ENCODE measurements at regions not wholly inside any gene's neighbourhood (a gene's known extent, or its start where the extent isn't known, plus 50 kb on each side); places are given as distances from the start of the nearest gene placed in this dataset.

DNA sequence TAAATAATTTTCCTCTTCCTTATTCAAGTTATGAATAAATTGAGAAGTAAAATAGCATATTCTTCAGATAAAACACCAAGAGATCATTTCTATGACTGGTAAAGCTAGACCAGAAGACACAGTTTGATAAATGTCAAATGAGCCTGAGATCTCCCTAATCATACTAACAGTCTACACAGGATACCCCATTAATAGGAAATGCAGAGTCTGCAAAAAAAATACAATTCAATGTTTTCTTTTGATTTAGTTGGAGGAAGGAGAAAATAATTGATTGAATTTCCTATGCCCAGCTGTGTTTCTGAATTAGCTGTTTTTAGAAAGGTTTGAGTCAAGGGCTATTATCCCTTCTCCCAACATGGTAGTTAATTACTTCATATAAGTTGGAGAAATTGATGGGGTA is 734.6 kb upstream of the SLITRK1 start:
- H3K4me1 ChIP-seq = no peaks in the 10 kb centered on the region
- no peak for DNase-seq
- no peaks in the 10 kb centered on the region for H3K36me3 ChIP-seq
- H3K4me3 ChIP-seq (replicated peaks in 1 of 3) = no peak overlapping the region
- TF ChIP-seq CTCF (IDR thresholded peaks at IDR 0.05) (no peak), POLR2A (IDR thresholded peaks at IDR 0.05) (no peak)
- H3K27ac ChIP-seq = no peak overlapping the region
- no peaks in the 10 kb centered on the region for H3K27me3 ChIP-seq
- intact Hi-C loops (cut with DNase I) = no loop called here
- no peaks in the 10 kb centered on the region for H3K9me3 ChIP-seq

- no peaks in the 10 kb centered on the region for H3K9me3 ChIP-seq
- H3K4me1 ChIP-seq = peaks cover 0 to 7% of the 10 kb centered on the region in 2 donors
- intact Hi-C loops (cut with DNase I) = no loop called here
- 94 to 100% methylated on average over 1 of the region's 1 CpG for WGBS, 2 donors
- TF ChIP-seq CTCF (IDR thresholded peaks at IDR 0.05) (no peak), POLR2A (IDR thresholded peaks at IDR 0.05) (no peak)
- H3K4me3 ChIP-seq (replicated peaks in 1 of 3) = no peak overlapping the region
- DNase-seq = no peak
- no peaks in the 10 kb centered on the region for H3K27me3 ChIP-seq
- no peak overlapping the region for H3K27ac ChIP-seq
- H3K36me3 ChIP-seq = no peaks in the 10 kb centered on the region
Measured at GRCh38 chr13:84609716-84610115, 727.4 kb upstream of the SLITRK1 start.

DNA sequence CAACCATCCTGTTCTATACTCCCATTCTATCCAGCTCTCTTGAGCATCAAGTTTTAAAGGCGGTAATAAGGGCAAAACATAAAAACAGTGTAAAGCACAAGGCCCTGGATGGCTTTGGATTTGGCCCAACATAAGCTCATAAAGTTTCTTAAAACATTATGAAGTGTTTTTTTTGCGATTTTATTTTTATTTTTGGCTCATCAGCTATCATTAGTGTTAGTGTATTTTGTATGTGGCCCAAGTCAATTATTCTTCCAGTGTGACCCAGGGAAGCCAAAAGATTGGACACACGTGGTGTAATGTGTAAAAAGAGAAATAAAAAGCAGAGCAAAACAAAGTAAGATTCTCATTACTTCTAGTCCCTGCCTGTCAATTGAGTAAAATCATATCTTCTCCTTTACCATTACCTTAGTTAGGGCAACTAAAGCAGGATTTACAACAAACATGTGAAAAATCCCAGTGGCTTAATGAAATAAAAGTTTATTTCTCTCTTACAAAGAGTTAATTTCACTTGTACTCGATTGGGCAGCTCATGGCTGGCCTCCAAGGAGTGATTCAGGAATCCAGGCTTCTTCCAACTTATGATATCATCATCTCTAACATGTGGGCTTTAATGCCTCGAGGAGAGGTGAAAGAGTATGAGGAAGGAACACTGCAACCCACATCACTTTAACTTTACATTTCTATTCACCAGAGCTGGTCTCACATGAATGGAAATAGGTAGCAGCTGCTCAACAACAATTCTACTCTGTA is 725.2 kb upstream of the SLITRK1 start:
- DNase-seq = peak; percentile 32 to 63
- H3K9me3 ChIP-seq = no peaks in the 10 kb centered on the region
- WGBS, 2 donors = 46 to 47% methylated on average over 5 of the region's 5 CpGs
- no peaks in the 10 kb centered on the region for H3K27me3 ChIP-seq
- no peak overlapping the region for H3K27ac ChIP-seq
- no peak overlapping the region for H3K4me3 ChIP-seq (replicated peaks in 1 of 3)
- H3K36me3 ChIP-seq = no peaks in the 10 kb centered on the region
- TF ChIP-seq POLR2A (IDR thresholded peaks at IDR 0.05) (no peak), CTCF (IDR thresholded peaks at IDR 0.05) (no peak)
- intact Hi-C loops (cut with DNase I) = no loop called here
- H3K4me1 ChIP-seq = peaks cover 0 to 7% of the 10 kb centered on the region in 2 donors

- no peak overlapping the region for H3K4me3 ChIP-seq (replicated peaks in 1 of 3)
- no peak for TF ChIP-seq POLR2A (IDR thresholded peaks at IDR 0.05)
- TF ChIP-seq CTCF (IDR thresholded peaks at IDR 0.05) = no peak
- peaks cover 0 to 7% of the 10 kb centered on the region in 2 donors for H3K4me1 ChIP-seq
- DNase-seq = no peak
- intact Hi-C loops (cut with DNase I) = no loop called here
- H3K36me3 ChIP-seq = no peaks in the 10 kb centered on the region
- no peaks in the 10 kb centered on the region for H3K9me3 ChIP-seq
- H3K27ac ChIP-seq = no peak overlapping the region
- no peaks in the 10 kb centered on the region for H3K27me3 ChIP-seq
Measured at GRCh38 chr13:84606616-84607015, 724.3 kb upstream of the SLITRK1 start.

GRCh38 chr13:84605927-84606326 is 723.7 kb upstream of the SLITRK1 start:
- peaks cover 0 to 7% of the 10 kb centered on the region in 2 donors for H3K4me1 ChIP-seq
- intact Hi-C loops (cut with DNase I) = no loop called here
- no peak overlapping the region for H3K27ac ChIP-seq
- H3K27me3 ChIP-seq = no peaks in the 10 kb centered on the region
- WGBS, 2 donors = 93 to 100% methylated on average over 3 of the region's 3 CpGs
- H3K4me3 ChIP-seq (replicated peaks in 1 of 3) = no peak overlapping the region
- H3K9me3 ChIP-seq = no peaks in the 10 kb centered on the region
- no peak for DNase-seq
- no peaks in the 10 kb centered on the region for H3K36me3 ChIP-seq
- TF ChIP-seq CTCF (IDR thresholded peaks at IDR 0.05) (no peak), POLR2A (IDR thresholded peaks at IDR 0.05) (no peak)
